GM23248 (cell line): ENCODE measurements at regions not wholly inside any gene's neighbourhood (a gene's known extent, or its start where the extent isn't known, plus 50 kb on each side); places are given as distances from the start of the nearest gene placed in this dataset.
A peak's percentile ranks its signal among the peaks of the same experiment; 100 is the strongest.
"Not testable (repeated sequence)": the region's sequence is repeated elsewhere in the genome, so short reads cannot be mapped to it uniquely, and the experiment has no call there.

Experiments used
- DNase-seq: peaks from one replicate; pipeline ENCODE4 v3.0.0-alpha.2; 2015
- H2AFZ ChIP-seq: fragments of 200-600 bp; sonication (generic); 2 replicates; pipeline ENCODE4 v1.6.1; 2016; ENCODE audit warnings: antibody characterized with exemption
- H3F3A ChIP-seq: fragments of 200-600 bp; sonication (generic); 2 replicates; pipeline ENCODE4 v1.6.1; 2016; ENCODE audit warnings: mild to moderate bottlenecking, antibody characterized with exemption, mixed run types; ENCODE audit not compliant: insufficient read depth
- H3K27ac ChIP-seq: fragments of 200-600 bp; sonication (generic); 2 replicates; pipeline ENCODE4 v1.5.1; 2016; ENCODE audit warnings: mild to moderate bottlenecking
- H3K27me3 ChIP-seq: fragments of 200-600 bp; sonication (generic); replicated peaks from 2 replicates; pipeline ENCODE4 v1.6.1; 2016; ENCODE audit warnings: mild to moderate bottlenecking; ENCODE audit not compliant: insufficient read depth
- H3K36me3 ChIP-seq: fragments of 200-600 bp; sonication (generic); 2 replicates; pipeline ENCODE4 v1.6.1; 2016; ENCODE audit warnings: low read depth, mild to moderate bottlenecking
- H3K4me1 ChIP-seq: fragments of 200-600 bp; sonication (generic); 2 replicates; pipeline ENCODE4 v1.6.1; 2016; ENCODE audit warnings: mild to moderate bottlenecking; ENCODE audit not compliant: insufficient read depth
- H3K4me2 ChIP-seq: fragments of 200-600 bp; sonication (generic); one replicate; pipeline ENCODE4 v1.6.1; 2016; ENCODE audit warnings: mild to moderate bottlenecking; ENCODE audit not compliant: unreplicated experiment
- H3K4me3 ChIP-seq: fragments of 200-600 bp; sonication (generic); 2 replicates; pipeline ENCODE4 v1.5.1; 2016; ENCODE audit warnings: mild to moderate bottlenecking
- H3K79me2 ChIP-seq: fragments of 200-600 bp; sonication (generic); 2 replicates; pipeline ENCODE4 v1.6.1; 2016; ENCODE audit warnings: mild to moderate bottlenecking; ENCODE audit not compliant: insufficient read depth
- H3K9ac ChIP-seq: fragments of 200-600 bp; sonication (generic); 2 replicates; pipeline ENCODE4 v1.6.1; 2016; ENCODE audit warnings: mild to moderate bottlenecking
- H3K9me2 ChIP-seq: fragments of 200-600 bp; sonication (generic); 2 replicates; pipeline ENCODE4 v1.6.1; 2016; ENCODE audit warnings: mixed run types, mild to moderate bottlenecking, moderate library complexity; ENCODE audit not compliant: insufficient read depth
- H3K9me3 ChIP-seq: fragments of 200-600 bp; sonication (generic); one replicate; pipeline ENCODE4 v1.6.1; 2017; ENCODE audit warnings: low read depth
- H4K20me1 ChIP-seq: fragments of 200-600 bp; sonication (generic); 2 replicates; pipeline ENCODE4 v1.6.0; 2016; ENCODE audit not compliant: insufficient read depth
- WGBS, 2 experiments: methylation state at CpG; one replicate each; pipeline ENCODE4 v1.1.6; 2015 to 2017; ENCODE audit warnings: low lambda C conversion rate in 2 of 2, low coverage in 1 of 2; ENCODE audit errors: missing lambda C conversion rate in 2 of 2; 5-methylcytosine and 5-hydroxymethylcytosine counted together
- in situ Hi-C: fragments of 300-500 bp; cut with MboI; formaldehyde crosslinking; loops from 2 replicates; pipeline ENCODE4 v1.15.0; 2020

DNA sequence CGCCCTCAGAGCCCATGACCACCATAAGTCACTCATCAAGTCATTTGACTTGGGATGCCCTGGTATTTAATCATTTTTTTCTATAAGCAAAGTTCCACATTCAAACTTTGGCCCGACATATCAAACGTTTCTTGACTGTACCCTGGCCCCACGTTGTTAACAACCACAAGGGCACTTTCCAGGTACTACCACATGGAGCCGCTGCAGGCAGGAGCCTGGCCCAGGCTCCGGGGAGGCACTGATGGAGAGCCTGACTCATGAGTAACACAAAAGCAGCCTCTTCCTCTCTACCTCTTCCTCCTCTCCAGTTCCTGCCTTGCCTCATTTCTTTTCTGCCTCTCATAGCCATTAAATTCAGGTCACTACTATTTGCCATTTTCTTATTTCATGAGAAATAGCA, 95.9 kb upstream of the ADORA2B start:
- H3K79me2 ChIP-seq, H3K9me3 ChIP-seq, H3F3A ChIP-seq, H4K20me1 ChIP-seq, H2AFZ ChIP-seq, H3K4me3 ChIP-seq, H3K9me2 ChIP-seq, H3K4me1 ChIP-seq, H3K27ac ChIP-seq, H3K9ac ChIP-seq, H3K27me3 ChIP-seq, H3K4me2 ChIP-seq, H3K36me3 ChIP-seq: not testable (repeated sequence)
- 28 to 39% methylated on average over 6 of the region's 6 CpGs for WGBS, 2 experiments
- in situ Hi-C loops: loop anchor here (25.0 kb wide), 1 partner anchor 138 kb away; the partner anchor contains the start of genes TTC19 and ZSWIM7
- peak; percentile 77 for DNase-seq

DNA sequence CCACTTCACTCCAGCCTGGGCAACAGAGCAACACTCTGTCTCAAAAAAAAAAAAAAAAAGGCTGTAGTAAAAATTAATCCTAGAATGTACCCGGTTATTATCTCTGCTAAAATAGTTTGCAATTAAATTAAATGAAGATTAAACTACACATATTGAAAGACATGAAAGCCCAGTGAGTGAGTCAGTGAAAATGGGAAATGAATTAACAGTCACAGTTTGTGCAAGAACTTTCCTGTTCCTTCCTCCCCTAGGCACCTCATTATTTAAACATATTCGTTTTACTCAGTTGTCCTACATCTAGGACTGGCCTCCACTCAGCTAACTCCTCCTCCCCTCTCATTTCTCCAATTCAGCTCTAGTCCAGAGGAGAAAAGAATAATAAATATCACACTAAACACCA, 94.9 kb upstream of the ADORA2B start:
- H3F3A ChIP-seq, H3K79me2 ChIP-seq, H3K4me3 ChIP-seq, H3K9ac ChIP-seq, H3K27me3 ChIP-seq, H2AFZ ChIP-seq, H3K9me2 ChIP-seq, H4K20me1 ChIP-seq, H3K4me1 ChIP-seq, H3K9me3 ChIP-seq, DNase-seq, in situ Hi-C loops, H3K4me2 ChIP-seq, H3K27ac ChIP-seq, H3K36me3 ChIP-seq: not testable (repeated sequence)
- WGBS, 2 experiments: 37% methylated on average over 2 of the region's 2 CpGs

DNA sequence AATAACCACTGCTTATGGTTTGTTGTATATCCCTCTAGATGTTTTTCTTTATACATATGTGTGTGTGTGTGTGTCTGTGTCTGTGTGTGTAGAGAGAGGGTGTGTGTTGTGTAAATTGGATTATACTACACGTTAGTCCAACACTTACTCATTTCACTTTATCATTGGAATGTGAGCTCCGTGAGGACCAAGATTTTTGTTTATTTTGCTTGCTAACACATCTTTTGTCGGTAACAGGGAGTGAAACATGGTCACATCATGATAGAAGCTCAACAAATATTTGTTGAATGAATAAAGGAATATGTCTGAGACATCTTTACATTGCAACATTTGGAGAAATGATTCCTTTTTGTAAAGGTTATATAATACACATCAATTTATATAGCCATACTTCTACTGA, 94.2 kb upstream of the ADORA2B start:
- H3K9me2 ChIP-seq, H3F3A ChIP-seq, H3K4me2 ChIP-seq, H3K9me3 ChIP-seq, H4K20me1 ChIP-seq, H3K79me2 ChIP-seq, H3K9ac ChIP-seq, H3K27ac ChIP-seq, H3K4me3 ChIP-seq, H3K27me3 ChIP-seq, in situ Hi-C loops, H3K36me3 ChIP-seq, H3K4me1 ChIP-seq, H2AFZ ChIP-seq: not testable (repeated sequence)
- WGBS, 2 experiments: 41 to 44% methylated on average over 3 of the region's 3 CpGs
- DNase-seq: peak; percentile 48

DNA sequence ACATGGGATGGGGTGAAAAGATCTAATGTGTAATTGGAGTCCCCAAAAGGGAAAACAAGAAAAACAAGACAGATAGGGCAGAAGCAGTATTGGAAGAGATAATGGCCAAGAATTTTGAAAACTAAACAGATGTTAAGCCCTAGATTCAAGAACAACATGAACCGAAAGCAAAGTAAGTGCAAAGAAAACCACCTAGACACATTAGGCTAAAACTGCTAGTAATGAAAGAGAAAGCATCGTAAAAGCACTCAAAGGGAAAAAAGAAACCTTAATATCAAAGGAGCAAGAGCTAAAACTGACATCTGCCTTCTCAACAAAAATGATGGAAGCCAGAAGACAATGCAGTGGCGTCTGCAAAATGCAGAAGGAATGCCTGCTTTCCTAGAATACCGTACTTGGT, 92.1 kb upstream of the ADORA2B start:
- H3K9me3 ChIP-seq, H3K4me1 ChIP-seq, H3K79me2 ChIP-seq, DNase-seq, H3K4me2 ChIP-seq, H2AFZ ChIP-seq, H3K27me3 ChIP-seq, H3K27ac ChIP-seq, H4K20me1 ChIP-seq, H3K9me2 ChIP-seq, H3K9ac ChIP-seq, in situ Hi-C loops, H3K4me3 ChIP-seq, H3K36me3 ChIP-seq, H3F3A ChIP-seq: not testable (repeated sequence)
- WGBS, 2 experiments: 0% methylated on average over 1 of the region's 4 CpGs; no CpG with 5 or more reads in 1 of the 2 experiments

DNA sequence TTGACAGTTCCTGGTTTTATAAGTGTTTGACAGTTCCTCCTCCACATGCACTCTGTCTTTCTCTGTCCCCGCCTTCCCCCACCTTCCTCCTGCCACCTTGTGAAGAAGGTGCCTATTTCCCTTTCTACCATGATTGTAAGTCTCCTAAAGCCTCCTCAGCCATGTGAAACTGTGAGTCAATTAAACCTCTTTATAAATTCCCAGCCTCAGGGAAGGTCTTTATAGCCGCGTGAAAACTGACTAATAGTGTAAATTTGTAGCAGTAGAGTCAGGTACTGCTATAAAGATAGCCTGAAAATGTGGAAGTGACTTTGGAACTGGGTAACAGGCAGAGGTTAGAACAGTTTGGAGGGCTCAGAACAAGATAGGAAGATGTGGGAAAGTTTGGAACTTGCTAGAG, 88.7 kb upstream of the ADORA2B start:
- H3F3A ChIP-seq, H3K4me1 ChIP-seq, H3K9me2 ChIP-seq, H3K4me3 ChIP-seq, H3K9me3 ChIP-seq, H3K4me2 ChIP-seq, H3K9ac ChIP-seq, H2AFZ ChIP-seq, H4K20me1 ChIP-seq, in situ Hi-C loops, H3K27ac ChIP-seq, H3K79me2 ChIP-seq, DNase-seq, H3K27me3 ChIP-seq, H3K36me3 ChIP-seq: not testable (repeated sequence)
- 88 to 90% methylated on average over 2 to 3 of the region's 3 CpGs for whole genome bisulfite sequencing, 2 experiments

DNA sequence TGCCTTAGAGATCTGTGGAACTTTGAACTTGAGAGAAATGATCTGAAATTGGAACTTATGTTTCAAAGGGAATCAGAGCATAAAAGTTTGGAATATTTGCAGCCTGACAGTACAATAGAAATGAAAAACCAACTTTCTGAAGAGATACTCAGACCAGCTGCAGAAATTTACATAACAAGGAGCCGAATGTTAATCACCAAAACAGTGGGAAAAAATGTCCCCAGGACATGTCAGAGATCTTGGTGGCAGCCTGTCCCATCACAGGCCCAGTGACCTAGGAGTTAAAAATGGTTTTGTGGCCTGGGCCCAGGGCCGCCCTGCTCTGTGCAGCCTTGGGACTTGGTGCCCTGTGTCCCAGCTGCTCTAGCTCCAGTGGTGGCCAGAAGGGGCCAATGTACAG, 88.2 kb upstream of the ADORA2B start:
- H3K36me3 ChIP-seq, H3K9me3 ChIP-seq, H3K27ac ChIP-seq, H3K27me3 ChIP-seq, H4K20me1 ChIP-seq, H3K4me3 ChIP-seq, H3K9ac ChIP-seq, H3K9me2 ChIP-seq, in situ Hi-C loops, H3K4me1 ChIP-seq, H2AFZ ChIP-seq, DNase-seq, H3K4me2 ChIP-seq, H3F3A ChIP-seq, H3K79me2 ChIP-seq: not testable (repeated sequence)
- whole genome bisulfite sequencing, 2 experiments: 56 to 71% methylated on average over 2 of the region's 2 CpGs

DNA sequence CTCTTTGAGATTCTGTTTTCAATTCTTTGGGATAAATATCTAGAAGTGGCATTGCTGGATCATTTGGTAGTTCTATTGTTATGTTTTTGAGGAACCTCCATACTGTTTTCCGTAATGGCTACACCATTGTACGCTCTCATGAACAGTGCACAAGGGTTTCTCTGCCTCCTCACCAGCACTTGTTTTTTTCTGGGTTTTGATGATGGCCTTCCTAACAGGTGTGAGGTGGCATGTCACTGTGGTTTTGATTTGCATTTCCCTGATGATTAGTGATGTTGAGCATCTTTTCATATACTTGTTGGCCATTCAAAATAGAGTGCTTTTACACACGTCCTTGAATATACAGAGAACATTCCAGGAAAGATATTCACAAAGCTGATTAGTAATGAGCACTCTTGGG, 86.8 kb upstream of the ADORA2B start:
- H2AFZ ChIP-seq, H4K20me1 ChIP-seq, in situ Hi-C loops, H3K36me3 ChIP-seq, H3K9me3 ChIP-seq, H3K4me3 ChIP-seq, H3K4me2 ChIP-seq, H3K79me2 ChIP-seq, H3K27ac ChIP-seq, H3K27me3 ChIP-seq, H3K4me1 ChIP-seq, H3K9me2 ChIP-seq, DNase-seq, H3F3A ChIP-seq, H3K9ac ChIP-seq: not testable (repeated sequence)
- 52 to 62% methylated on average over 3 of the region's 3 CpGs for WGBS, 2 experiments

DNA sequence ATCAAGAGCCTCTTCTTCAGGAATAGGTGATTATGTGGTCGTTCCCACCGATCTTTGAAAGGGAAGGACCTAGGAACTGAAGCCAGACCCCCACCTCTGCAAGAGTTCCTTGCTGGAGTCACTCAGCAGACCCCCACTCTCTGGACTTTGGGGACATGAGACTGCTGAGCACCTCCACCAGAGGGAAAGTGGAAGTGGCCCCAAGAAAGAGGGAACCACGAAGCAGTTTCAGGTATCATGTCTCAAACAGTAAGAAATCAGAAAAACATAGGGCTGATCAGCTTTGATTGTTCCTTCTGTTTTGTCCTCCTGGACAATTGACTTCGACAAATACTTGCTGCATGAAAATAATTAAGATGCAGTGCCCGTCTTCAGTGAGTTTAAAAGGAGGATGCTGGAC, 84.2 kb upstream of the ADORA2B start:
- 52 to 54% methylated on average over 5 of the region's 5 CpGs for WGBS, 2 experiments
- H3K4me2 ChIP-seq, H3K79me2 ChIP-seq, H3K9me2 ChIP-seq, H2AFZ ChIP-seq, H3K36me3 ChIP-seq, H3K4me3 ChIP-seq, H3K27ac ChIP-seq, in situ Hi-C loops, H3K4me1 ChIP-seq, H3K27me3 ChIP-seq, H4K20me1 ChIP-seq, H3K9me3 ChIP-seq, H3K9ac ChIP-seq, H3F3A ChIP-seq, DNase-seq: not testable (repeated sequence)
